ENCODE measurements at regions not wholly inside any gene's neighbourhood (a gene's known extent, or its start where the extent isn't known, plus 50 kb on each side); places are given as distances from the start of the nearest gene placed in this dataset.

DNA sequence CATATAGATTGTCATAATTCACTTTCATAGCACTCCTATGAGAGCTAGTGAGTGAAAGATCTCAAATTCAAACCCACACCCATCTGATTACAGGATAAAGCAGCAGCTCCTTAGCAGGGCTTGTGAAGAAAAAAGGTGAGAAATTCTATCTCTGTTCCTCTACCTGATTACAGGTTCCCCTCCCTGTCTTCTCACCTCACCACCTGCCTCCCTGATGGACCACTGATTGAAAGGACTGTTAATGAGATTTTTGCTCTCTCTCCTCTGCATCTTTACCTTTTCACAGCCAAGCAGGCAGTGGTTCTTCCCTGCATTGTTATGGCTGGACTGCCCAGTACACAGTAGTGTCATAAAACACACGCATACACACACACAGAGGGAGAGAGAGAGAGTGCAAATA is 228.5 kb downstream of the MTERF1 start:
- no peak overlapping the region for H2AFZ ChIP-seq (ENCODE audit: low read length)

GRCh38 chr7:91653286-91653685 is 227.2 kb downstream of the MTERF1 start:
- TF ChIP-seq EZH2phosphoT487 (IDR thresholded peaks at IDR 0.05; ENCODE audit: borderline replicate concordance), result no peak
- TF ChIP-seq, protein P1, sequence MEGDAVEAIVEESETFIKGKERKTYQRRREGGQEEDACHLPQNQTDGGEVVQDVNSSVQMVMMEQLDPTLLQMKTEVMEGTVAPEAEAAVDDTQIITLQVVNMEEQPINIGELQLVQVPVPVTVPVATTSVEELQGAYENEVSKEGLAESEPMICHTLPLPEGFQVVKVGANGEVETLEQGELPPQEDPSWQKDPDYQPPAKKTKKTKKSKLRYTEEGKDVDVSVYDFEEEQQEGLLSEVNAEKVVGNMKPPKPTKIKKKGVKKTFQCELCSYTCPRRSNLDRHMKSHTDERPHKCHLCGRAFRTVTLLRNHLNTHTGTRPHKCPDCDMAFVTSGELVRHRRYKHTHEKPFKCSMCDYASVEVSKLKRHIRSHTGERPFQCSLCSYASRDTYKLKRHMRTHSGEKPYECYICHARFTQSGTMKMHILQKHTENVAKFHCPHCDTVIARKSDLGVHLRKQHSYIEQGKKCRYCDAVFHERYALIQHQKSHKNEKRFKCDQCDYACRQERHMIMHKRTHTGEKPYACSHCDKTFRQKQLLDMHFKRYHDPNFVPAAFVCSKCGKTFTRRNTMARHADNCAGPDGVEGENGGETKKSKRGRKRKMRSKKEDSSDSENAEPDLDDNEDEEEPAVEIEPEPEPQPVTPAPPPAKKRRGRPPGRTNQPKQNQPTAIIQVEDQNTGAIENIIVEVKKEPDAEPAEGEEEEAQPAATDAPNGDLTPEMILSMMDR (conservative IDR thresholded peaks at IDR 0.05; ENCODE audit: low read length), result no peak
- no peaks in the 10 kb centered on the region for H3K4me1 ChIP-seq (ENCODE audit: insufficient read depth, low read length, poor library complexity, severe bottlenecking)
- H3K4me3 ChIP-seq (ENCODE audit: low read length, poor library complexity, severe bottlenecking), result no peak overlapping the region
- no peaks in the 10 kb centered on the region for H3K9me2 ChIP-seq (replicated peaks; ENCODE audit: low read depth, low read length)
- no peaks in the 10 kb centered on the region for H4K20me1 ChIP-seq (ENCODE audit: insufficient read depth, low read length, poor library complexity, severe bottlenecking)
- H3K27me3 ChIP-seq (ENCODE audit: insufficient read depth, low read length, poor library complexity, severe bottlenecking), result no peaks in the 10 kb centered on the region
- H3K9ac ChIP-seq (ENCODE audit: low read depth, low read length, poor library complexity, severe bottlenecking), result no peak overlapping the region
- no peaks in the 10 kb centered on the region for H3K9me3 ChIP-seq (ENCODE audit: insufficient read depth, low read depth, low read length)
- H3K79me2 ChIP-seq (ENCODE audit: insufficient read depth, low read length), result no peaks in the 10 kb centered on the region
- H3K4me2 ChIP-seq (ENCODE audit: low read depth, low read length, poor library complexity, severe bottlenecking), result no peak overlapping the region
- no peaks in the 10 kb centered on the region for H3F3A ChIP-seq (ENCODE audit: low read depth)
- no peak overlapping the region for H2AFZ ChIP-seq (ENCODE audit: low read length)
- H3K36me3 ChIP-seq (ENCODE audit: insufficient read depth, low read length), result no peaks in the 10 kb centered on the region

More for the DNA sequence above, 228.5 kb downstream of the MTERF1 start:
- Histone ChIP-seq H3K36me3 (ENCODE audit: insufficient read depth, low read length) (no peaks in the 10 kb centered on the region), H3K79me2 (ENCODE audit: insufficient read depth, low read length) (no peaks in the 10 kb centered on the region), H3K9me2 (replicated peaks; ENCODE audit: low read depth, low read length) (no peaks in the 10 kb centered on the region), H3K27me3 (ENCODE audit: insufficient read depth, low read length, poor library complexity, severe bottlenecking) (no peaks in the 10 kb centered on the region), H4K20me1 (ENCODE audit: insufficient read depth, low read length, poor library complexity, severe bottlenecking) (no peaks in the 10 kb centered on the region), H3K4me2 (ENCODE audit: low read depth, low read length, poor library complexity, severe bottlenecking) (no peak overlapping the region), H3K9ac (ENCODE audit: low read depth, low read length, poor library complexity, severe bottlenecking) (no peak overlapping the region), H3F3A (ENCODE audit: low read depth) (no peaks in the 10 kb centered on the region), H3K4me1 (ENCODE audit: insufficient read depth, low read length, poor library complexity, severe bottlenecking) (no peaks in the 10 kb centered on the region), H3K9me3 (ENCODE audit: insufficient read depth, low read depth, low read length) (no peaks in the 10 kb centered on the region), H3K4me3 (ENCODE audit: low read length, poor library complexity, severe bottlenecking) (no peak overlapping the region)
- no peak for TF ChIP-seq EZH2phosphoT487 (IDR thresholded peaks at IDR 0.05; ENCODE audit: borderline replicate concordance)
- TF ChIP-seq, protein P1 (conservative IDR thresholded peaks at IDR 0.05; ENCODE audit: low read length), result no peak

GRCh38 chr7:91655656-91656055 is 224.8 kb downstream of the MTERF1 start:
- Histone ChIP-seq H3K36me3 (ENCODE audit: insufficient read depth, low read length) (no peaks in the 10 kb centered on the region), H3F3A (ENCODE audit: low read depth) (no peaks in the 10 kb centered on the region), H3K4me1 (ENCODE audit: insufficient read depth, low read length, poor library complexity, severe bottlenecking) (no peaks in the 10 kb centered on the region), H3K9me2 (replicated peaks; ENCODE audit: low read depth, low read length) (no peaks in the 10 kb centered on the region), H3K27me3 (ENCODE audit: insufficient read depth, low read length, poor library complexity, severe bottlenecking) (no peaks in the 10 kb centered on the region), H3K79me2 (ENCODE audit: insufficient read depth, low read length) (no peaks in the 10 kb centered on the region), H3K9ac (ENCODE audit: low read depth, low read length, poor library complexity, severe bottlenecking) (no peak overlapping the region), H3K9me3 (ENCODE audit: insufficient read depth, low read depth, low read length) (no peaks in the 10 kb centered on the region), H3K4me3 (ENCODE audit: low read length, poor library complexity, severe bottlenecking) (no peak overlapping the region), H3K4me2 (ENCODE audit: low read depth, low read length, poor library complexity, severe bottlenecking) (no peak overlapping the region), H2AFZ (ENCODE audit: low read length) (no peak overlapping the region), H4K20me1 (ENCODE audit: insufficient read depth, low read length, poor library complexity, severe bottlenecking) (no peaks in the 10 kb centered on the region)
- TF ChIP-seq EZH2phosphoT487 (IDR thresholded peaks at IDR 0.05; ENCODE audit: borderline replicate concordance), result no peak
- TF ChIP-seq, protein P1 (conservative IDR thresholded peaks at IDR 0.05; ENCODE audit: low read length), result no peak
